Hepatocyte (in vitro differentiated cells): ENCODE measurements at regions not wholly inside any gene's neighbourhood (a gene's known extent, or its start where the extent isn't known, plus 50 kb on each side); places are given as distances from the start of the nearest gene placed in this dataset.
A peak's percentile ranks its signal among the peaks of the same experiment; 100 is the strongest.

Source experiments
- DNase-seq: peaks from one replicate; pipeline ENCODE4 v3.0.0-alpha.2; 2016; ENCODE audit warnings: low spot score
- H2AFZ ChIP-seq: fragments of 200-600 bp; sonication (generic); 2 replicates; pipeline ENCODE4 v1.6.0; 2016; ENCODE audit warnings: antibody characterized with exemption, mild to moderate bottlenecking
- H3K27ac ChIP-seq: fragments of 200-600 bp; sonication (generic); 2 replicates; pipeline ENCODE4 v1.5.1; 2016; ENCODE audit warnings: mild to moderate bottlenecking
- H3K27me3 ChIP-seq: fragments of 200-600 bp; sonication (generic); 2 replicates; pipeline ENCODE4 v1.6.1; 2016
- H3K36me3 ChIP-seq: fragments of 200-600 bp; sonication (generic); replicated peaks from 2 replicates; pipeline ENCODE4 v1.5.1; 2016; ENCODE audit warnings: low read depth; ENCODE audit not compliant: insufficient read depth
- H3K4me1 ChIP-seq: fragments of 200-600 bp; sonication (generic); 2 replicates; pipeline ENCODE4 v1.5.1; 2016; ENCODE audit warnings: mild to moderate bottlenecking, moderate library complexity; ENCODE audit not compliant: insufficient read depth
- H3K4me2 ChIP-seq: fragments of 200-600 bp; sonication (generic); 2 replicates; pipeline ENCODE4 v1.6.0; 2016
- H3K4me3 ChIP-seq: fragments of 200-600 bp; sonication (generic); 2 replicates; pipeline ENCODE4 v1.5.1; 2016; ENCODE audit warnings: mild to moderate bottlenecking
- H3K79me2 ChIP-seq: fragments of 200-600 bp; sonication (generic); 2 replicates; pipeline ENCODE4 v1.6.0; 2017; ENCODE audit warnings: mild to moderate bottlenecking
- H3K9me2 ChIP-seq: fragments of 200-600 bp; sonication (generic); replicated peaks from 2 replicates; pipeline ENCODE4 v1.6.0; 2017; ENCODE audit warnings: mild to moderate bottlenecking; ENCODE audit not compliant: insufficient read depth
- H3K9me3 ChIP-seq: fragments of 200-600 bp; sonication (generic); 2 replicates; pipeline ENCODE4 v1.5.1; 2016; ENCODE audit warnings: low read depth, mild to moderate bottlenecking
- H4K20me1 ChIP-seq: fragments of 200-600 bp; sonication (generic); 2 replicates; pipeline ENCODE4 v1.6.0; 2016; ENCODE audit warnings: mild to moderate bottlenecking; ENCODE audit not compliant: insufficient read depth, poor library complexity, severe bottlenecking
- CTCF ChIP-seq: fragments of 200-600 bp; sonication (generic); IDR thresholded peaks from 2 replicates; pipeline ENCODE4 v1.5.1; 2016; ENCODE audit warnings: antibody characterized with exemption, mild to moderate bottlenecking; ENCODE audit not compliant: poor library complexity
- EZH2 ChIP-seq: fragments of 200-600 bp; sonication (generic); IDR thresholded peaks from 2 replicates; pipeline ENCODE4 v1.6.1; 2016; ENCODE audit warnings: antibody characterized with exemption, mild to moderate bottlenecking, borderline replicate concordance
- EZH2phosphoT487 ChIP-seq: fragments of 200-600 bp; sonication (generic); IDR thresholded peaks from one replicate; pipeline ENCODE4 v1.6.1; 2018; ENCODE audit warnings: antibody characterized with exemption, mild to moderate bottlenecking, low read depth, moderate library complexity; ENCODE audit not compliant: unreplicated experiment, severe bottlenecking
- WGBS: methylation state at CpG from one replicate; pipeline ENCODE4 v1.1.6; 2016; ENCODE audit warnings: low lambda C conversion rate; ENCODE audit errors: missing lambda C conversion rate; 5-methylcytosine and 5-hydroxymethylcytosine counted together

GRCh38 chr6:119985952-119986736 lies 636.6 kb upstream of the MAN1A1 start:
- Histone ChIP-seq H3K27ac (no peak overlapping the region), H3K27me3 (no peaks in the 10 kb centered on the region), H4K20me1 (no peaks in the 10 kb centered on the region), H3K9me3 (no peaks in the 10 kb centered on the region), H3K4me3 (no peak overlapping the region), H3K36me3 (no peaks in the 10 kb centered on the region), H3K79me2 (no peaks in the 10 kb centered on the region), H3K9me2 (no peaks in the 10 kb centered on the region), H2AFZ (no peak overlapping the region), H3K4me2 (no peak overlapping the region), H3K4me1 (no peaks in the 10 kb centered on the region)
- no peak for TF ChIP-seq EZH2
- TF ChIP-seq CTCF, result no peak
- no peak for TF ChIP-seq EZH2phosphoT487
- DNase-seq, result no peak
- WGBS, result 97% methylated on average over 4 of the region's 4 CpGs

GRCh38 chr6:119980802-119981201 lies 631.2 kb upstream of the MAN1A1 start:
- Histone ChIP-seq H3K27ac (no peak overlapping the region), H3K27me3 (no peaks in the 10 kb centered on the region), H3K36me3 (no peaks in the 10 kb centered on the region), H2AFZ (no peak overlapping the region), H3K4me2 (no peak overlapping the region), H3K4me1 (no peaks in the 10 kb centered on the region), H4K20me1 (no peaks in the 10 kb centered on the region), H3K4me3 (no peak overlapping the region), H3K9me3 (no peaks in the 10 kb centered on the region), H3K9me2 (no peaks in the 10 kb centered on the region), H3K79me2 (no peaks in the 10 kb centered on the region)
- no peak for TF ChIP-seq EZH2
- no peak for TF ChIP-seq CTCF
- no peak for TF ChIP-seq EZH2phosphoT487
- no peak for DNase-seq
- 88% methylated on average over 1 of the region's 1 CpG for WGBS

GRCh38 chr6:119979862-119980261 lies 630.3 kb upstream of the MAN1A1 start:
- H3K4me1 ChIP-seq, result no peaks in the 10 kb centered on the region
- no peak overlapping the region for H3K4me3 ChIP-seq
- TF ChIP-seq CTCF (peak; percentile 25), EZH2phosphoT487 (no peak)
- H3K9me2 ChIP-seq, result no peaks in the 10 kb centered on the region
- no peak overlapping the region for H2AFZ ChIP-seq
- H3K4me2 ChIP-seq, result no peak overlapping the region
- no peak for DNase-seq
- no peaks in the 10 kb centered on the region for H3K36me3 ChIP-seq
- 0% methylated on average over 1 of the region's 1 CpG for WGBS
- no peaks in the 10 kb centered on the region for H3K79me2 ChIP-seq
- no peaks in the 10 kb centered on the region for H4K20me1 ChIP-seq
- no peaks in the 10 kb centered on the region for H3K27me3 ChIP-seq
- no peak overlapping the region for H3K27ac ChIP-seq
- no peaks in the 10 kb centered on the region for H3K9me3 ChIP-seq
